Thymus (tissue), 11 donors: ENCODE measurements at regions not wholly inside any gene's neighbourhood (a gene's known extent, or its start where the extent isn't known, plus 50 kb on each side); places are given as distances from the start of the nearest gene placed in this dataset.

ENCODE experiments used
- DNase-seq, 9 donors: peaks; one replicate each; pipeline ENCODE4 v3.0.0-alpha.2; 2013; ENCODE audit warnings: low spot score in 9 of 9, low read depth in 6 of 9, missing footprints in 1 of 9
- H3K27ac ChIP-seq, 2 donors: one replicate each; pipeline ENCODE4 v1.5.1; 2013; ENCODE audit warnings: control low read depth in 1 of 2, low read depth in 1 of 2, low read length in 1 of 2, mild to moderate bottlenecking in 1 of 2, moderate library complexity in 1 of 2
- H3K27me3 ChIP-seq, 2 donors: one replicate each; pipeline ENCODE4 v1.5.1; 2013; ENCODE audit warnings: low read length in 1 of 2; ENCODE audit not compliant: control insufficient read depth in 2 of 2, insufficient read depth in 1 of 2
- H3K36me3 ChIP-seq, 2 donors: one replicate each; pipeline ENCODE4 v1.5.1; 2013; ENCODE audit warnings: low read length in 1 of 2, mild to moderate bottlenecking in 1 of 2, moderate library complexity in 1 of 2; ENCODE audit not compliant: control insufficient read depth in 2 of 2, insufficient read depth in 2 of 2
- H3K4me1 ChIP-seq, 2 donors: one replicate each; pipeline ENCODE4 v1.5.1; 2013; ENCODE audit warnings: low read length in 2 of 2; ENCODE audit not compliant: control insufficient read depth in 2 of 2, insufficient read depth in 2 of 2
- H3K4me3 ChIP-seq, 2 donors: one replicate each; pipeline ENCODE4 v1.5.1; 2013; ENCODE audit warnings: low read length in 2 of 2, control low read depth in 1 of 2, mild to moderate bottlenecking in 1 of 2
- H3K9me3 ChIP-seq, 2 donors: one replicate each; pipeline ENCODE4 v1.5.1; 2013; ENCODE audit warnings: low read length in 1 of 2, mild to moderate bottlenecking in 1 of 2; ENCODE audit not compliant: control insufficient read depth in 2 of 2, insufficient read depth in 1 of 2
- WGBS: extraction: QIAGEN DNeasy Blood & Tissue Kit; methylation state at CpG from one replicate; pipeline ENCODE4 v1.1.7; 2013; 5-methylcytosine and 5-hydroxymethylcytosine counted together
- donor health status: healthy.

GRCh38 chr20:22460803-22461202, 123.6 kb downstream of the FOXA2 start:
- 97% methylated on average over 2 of the region's 2 CpGs for WGBS
- no peaks in the 10 kb centered on the region for H3K36me3 ChIP-seq
- DNase-seq, result no peak
- H3K4me1 ChIP-seq, result no peaks in the 10 kb centered on the region
- H3K27ac ChIP-seq, result no peak overlapping the region
- H3K4me3 ChIP-seq, result no peak overlapping the region
- no peaks in the 10 kb centered on the region for H3K9me3 ChIP-seq
- no peaks in the 10 kb centered on the region for H3K27me3 ChIP-seq

- H3K27ac ChIP-seq, result no peak overlapping the region
- H3K9me3 ChIP-seq, result no peaks in the 10 kb centered on the region
- no peak for DNase-seq
- WGBS, result 89% methylated on average over 1 of the region's 1 CpG
- H3K27me3 ChIP-seq, result no peaks in the 10 kb centered on the region
- H3K36me3 ChIP-seq, result no peaks in the 10 kb centered on the region
- no peaks in the 10 kb centered on the region for H3K4me1 ChIP-seq
- H3K4me3 ChIP-seq, result no peak overlapping the region
Measured at GRCh38 chr20:22460231-22460630, 124.1 kb downstream of the FOXA2 start.

- Histone ChIP-seq H3K27me3 (no peaks in the 10 kb centered on the region), H3K4me3 (no peak overlapping the region), H3K27ac (no peak overlapping the region), H3K9me3 (no peaks in the 10 kb centered on the region), H3K4me1 (no peaks in the 10 kb centered on the region), H3K36me3 (no peaks in the 10 kb centered on the region)
- DNase-seq, result no peak
Measured at GRCh38 chr20:22459754-22460153, 124.6 kb downstream of the FOXA2 start.

- Histone ChIP-seq H3K9me3 (no peaks in the 10 kb centered on the region), H3K27me3 (no peaks in the 10 kb centered on the region), H3K36me3 (no peaks in the 10 kb centered on the region), H3K4me3 (no peak overlapping the region), H3K27ac (no peak overlapping the region), H3K4me1 (no peaks in the 10 kb centered on the region)
- WGBS, result 84% methylated on average over 3 of the region's 3 CpGs
- no peak for DNase-seq
Measured at GRCh38 chr20:22456109-22456508, 128.3 kb downstream of the FOXA2 start.

- no peaks in the 10 kb centered on the region for H3K9me3 ChIP-seq
- H3K4me1 ChIP-seq, result no peaks in the 10 kb centered on the region
- 91% methylated on average over 6 of the region's 6 CpGs for WGBS
- no peak for DNase-seq
- H3K4me3 ChIP-seq, result no peak overlapping the region
- no peak overlapping the region for H3K27ac ChIP-seq
- H3K27me3 ChIP-seq, result no peaks in the 10 kb centered on the region
- H3K36me3 ChIP-seq, result no peaks in the 10 kb centered on the region
Measured at GRCh38 chr20:22455259-22455658, 129.1 kb downstream of the FOXA2 start.

- no peaks in the 10 kb centered on the region for H3K36me3 ChIP-seq
- no peak overlapping the region for H3K4me3 ChIP-seq
- H3K4me1 ChIP-seq, result no peaks in the 10 kb centered on the region
- 82% methylated on average over 12 of the region's 12 CpGs for WGBS
- H3K27ac ChIP-seq, result no peak overlapping the region
- no peaks in the 10 kb centered on the region for H3K27me3 ChIP-seq
- H3K9me3 ChIP-seq, result no peaks in the 10 kb centered on the region
- no peak for DNase-seq
Measured at GRCh38 chr20:22453244-22454080, 130.9 kb downstream of the FOXA2 start.

- DNase-seq, result no peak
- no peak overlapping the region for H3K27ac ChIP-seq
- no peaks in the 10 kb centered on the region for H3K27me3 ChIP-seq
- H3K36me3 ChIP-seq, result no peaks in the 10 kb centered on the region
- no peaks in the 10 kb centered on the region for H3K9me3 ChIP-seq
- no peaks in the 10 kb centered on the region for H3K4me1 ChIP-seq
- WGBS, result 96% methylated on average over 3 of the region's 3 CpGs
- H3K4me3 ChIP-seq, result no peak overlapping the region
Measured at GRCh38 chr20:22452442-22453011, 131.8 kb downstream of the FOXA2 start.

GRCh38 chr20:22450537-22450936, 133.8 kb downstream of the FOXA2 start:
- no peak overlapping the region for H3K4me3 ChIP-seq
- no peak overlapping the region for H3K27ac ChIP-seq
- H3K27me3 ChIP-seq, result no peaks in the 10 kb centered on the region
- WGBS, result 91% methylated on average over 2 of the region's 2 CpGs
- H3K36me3 ChIP-seq, result no peaks in the 10 kb centered on the region
- H3K4me1 ChIP-seq, result no peaks in the 10 kb centered on the region
- no peak for DNase-seq
- no peaks in the 10 kb centered on the region for H3K9me3 ChIP-seq

- Histone ChIP-seq H3K36me3 (no peaks in the 10 kb centered on the region), H3K27me3 (no peaks in the 10 kb centered on the region), H3K27ac (no peak overlapping the region), H3K4me3 (no peak overlapping the region), H3K9me3 (no peaks in the 10 kb centered on the region), H3K4me1 (no peaks in the 10 kb centered on the region)
- WGBS, result 58% methylated on average over 10 of the region's 10 CpGs
- no peak for DNase-seq
Measured at GRCh38 chr20:22449188-22449973, 135.0 kb downstream of the FOXA2 start.
